ENCODE measurements at regions not wholly inside any gene's neighbourhood (a gene's known extent, or its start where the extent isn't known, plus 50 kb on each side); places are given as distances from the start of the nearest gene placed in this dataset.
A peak's percentile ranks its signal among the peaks of the same experiment; 100 is the strongest.
"Not testable (repeated sequence)": the region's sequence is repeated elsewhere in the genome, so short reads cannot be mapped to it uniquely, and the experiment has no call there.

DNA sequence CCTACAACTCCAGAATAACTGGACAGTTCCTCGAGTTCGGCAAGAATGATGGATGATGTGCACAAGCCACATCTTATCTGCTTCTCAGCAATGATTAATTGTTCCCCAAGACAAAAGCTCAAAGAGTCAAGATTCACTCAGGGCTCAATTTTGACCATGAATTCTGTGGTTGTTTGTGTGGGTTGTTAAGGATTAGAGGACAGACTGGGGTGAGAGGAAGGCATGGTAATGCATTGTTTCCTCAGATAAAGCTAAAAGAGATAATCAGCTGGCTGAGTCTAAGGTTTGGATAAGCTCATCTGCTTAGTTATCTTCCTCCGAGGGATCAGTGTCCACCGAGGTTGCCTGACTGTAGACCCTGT, 161.0 kb downstream of the CPEB2 start:
- DNase-seq (ENCODE audit: low spot score) = no peak

GRCh38 chr4:15164571-15164970, 162.3 kb downstream of the CPEB2 start:
- DNase-seq (ENCODE audit: low spot score) = no peak

DNA sequence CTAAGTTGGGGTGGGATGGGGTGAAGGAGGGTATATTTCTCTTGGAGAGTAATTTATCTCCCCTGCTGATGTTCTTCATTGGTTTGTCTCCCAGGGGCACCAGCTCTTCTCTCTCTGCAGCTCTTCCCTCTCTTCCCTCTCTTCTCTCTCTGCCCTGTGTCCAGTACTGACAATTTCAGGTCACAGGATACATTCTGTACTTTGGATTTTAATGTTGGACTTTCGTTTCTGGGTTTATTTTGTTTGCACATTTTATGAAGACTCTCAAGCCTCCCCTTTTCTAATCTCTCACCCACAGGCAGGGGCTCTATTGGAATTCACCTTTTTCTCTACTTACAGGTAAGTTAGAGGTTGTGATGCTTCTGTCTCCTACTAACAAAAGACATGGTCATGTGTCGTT, 165.5 kb downstream of the CPEB2 start:
- no peak for DNase-seq (ENCODE audit: low spot score)

GRCh38 chr4:15168759-15169158, 166.5 kb downstream of the CPEB2 start:
- DNase-seq (ENCODE audit: low spot score) = no peak

GRCh38 chr4:15171725-15172124, 169.4 kb downstream of the CPEB2 start:
- DNase-seq (ENCODE audit: low spot score) = no peak

DNA sequence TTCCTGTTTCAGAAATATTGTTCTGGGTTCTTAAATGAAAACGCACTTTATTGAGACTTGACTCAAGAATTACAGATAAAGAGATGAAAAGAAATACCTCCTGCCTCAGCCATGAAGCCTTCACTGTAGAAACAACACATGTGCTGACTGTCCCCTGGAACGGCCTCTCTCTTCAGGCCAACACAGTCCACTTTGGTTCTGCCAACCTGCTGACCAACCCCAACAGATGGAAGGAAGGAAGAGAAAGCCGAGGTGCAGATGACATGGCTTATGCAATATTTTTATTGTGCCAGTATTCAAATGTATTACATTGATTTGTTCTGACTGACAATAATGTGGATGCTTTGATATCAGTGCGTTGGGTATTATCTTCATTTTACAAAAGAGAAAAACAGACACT, 171.0 kb downstream of the CPEB2 start:
- DNase-seq (ENCODE audit: low spot score) = no peak

DNA sequence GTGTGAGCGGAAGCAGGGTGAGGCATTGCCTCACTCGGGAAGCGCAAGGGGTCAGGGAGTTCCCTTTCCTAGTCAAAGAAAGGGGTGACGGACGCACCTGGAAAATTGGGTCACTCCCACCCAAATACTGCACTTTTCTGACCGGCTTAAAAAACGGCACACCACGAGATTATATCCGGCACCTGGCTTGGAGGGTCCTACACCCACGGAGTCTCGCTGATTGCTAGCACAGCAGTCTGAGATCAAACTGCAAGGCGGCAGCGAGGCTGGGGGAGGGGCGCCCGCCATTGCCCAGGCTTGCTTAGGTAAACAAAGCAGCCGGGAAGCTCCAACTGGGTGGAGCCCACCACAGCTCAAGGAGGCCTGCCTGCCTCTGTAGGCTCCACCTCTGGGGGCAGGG, 171.9 kb downstream of the CPEB2 start:
- DNase-seq (ENCODE audit: low spot score) = not testable (repeated sequence)

DNA sequence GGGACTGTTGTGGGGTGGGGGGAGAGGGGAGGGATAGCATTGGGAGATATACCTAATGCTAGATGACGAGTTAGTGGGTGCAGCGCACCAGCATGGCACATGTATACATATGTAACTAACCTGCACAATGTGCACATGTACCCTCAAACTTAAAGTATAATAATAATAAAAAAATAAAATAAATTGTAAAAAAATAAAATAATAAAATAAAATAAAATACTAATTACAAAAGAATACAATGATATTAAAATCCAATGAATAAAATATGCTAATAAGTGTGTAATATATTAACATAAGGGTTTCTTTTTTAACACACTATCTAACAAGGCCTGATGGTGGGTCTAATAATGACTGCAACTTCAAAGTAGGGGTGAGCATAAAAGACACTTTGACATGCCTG, 177.6 kb downstream of the CPEB2 start:
- not testable (repeated sequence) for DNase-seq (ENCODE audit: low spot score)

GRCh38 chr4:15182600-15183220, 180.4 kb downstream of the CPEB2 start:
- DNase-seq (ENCODE audit: low spot score) = no peak

DNA sequence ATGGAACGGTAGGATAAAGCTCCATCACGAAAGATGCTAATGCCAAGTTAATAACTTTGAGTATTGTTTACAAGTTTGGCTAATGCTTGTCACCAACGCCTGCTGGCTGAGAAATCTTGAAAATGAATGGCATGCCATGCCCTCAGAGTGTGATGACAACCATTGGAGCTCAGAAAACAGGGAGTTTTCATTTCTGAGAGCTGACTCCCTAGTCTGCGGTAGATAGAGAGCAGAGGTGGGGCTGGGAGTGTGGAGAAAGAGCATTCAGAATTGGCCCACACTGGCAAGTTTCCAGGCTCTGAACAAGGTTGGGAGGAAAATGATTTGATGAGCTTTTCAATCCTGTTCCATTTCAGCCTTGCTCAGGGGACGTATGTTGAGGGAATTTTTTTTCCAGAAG, 183.9 kb downstream of the CPEB2 start:
- DNase-seq (ENCODE audit: low spot score) = no peak

DNA sequence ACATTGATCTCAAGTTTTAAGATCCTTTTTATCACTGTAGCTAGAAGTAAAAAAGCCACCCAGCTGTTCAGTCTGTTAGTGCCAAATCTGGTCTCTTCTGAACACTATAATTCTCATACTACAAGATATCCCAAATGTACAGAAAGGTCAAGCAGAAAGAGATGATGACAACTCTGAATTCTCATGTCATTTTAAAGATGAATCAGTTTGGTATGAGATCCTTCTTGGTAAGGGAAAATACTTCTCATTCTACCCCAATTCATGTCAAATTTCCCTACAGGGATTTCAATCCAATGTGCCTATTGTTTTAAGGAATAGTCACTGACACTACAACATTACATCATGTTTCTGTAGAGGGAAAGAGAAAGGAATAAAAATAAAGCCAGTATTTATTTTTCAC, 184.5 kb downstream of the CPEB2 start:
- no peak for DNase-seq (ENCODE audit: low spot score)

DNA sequence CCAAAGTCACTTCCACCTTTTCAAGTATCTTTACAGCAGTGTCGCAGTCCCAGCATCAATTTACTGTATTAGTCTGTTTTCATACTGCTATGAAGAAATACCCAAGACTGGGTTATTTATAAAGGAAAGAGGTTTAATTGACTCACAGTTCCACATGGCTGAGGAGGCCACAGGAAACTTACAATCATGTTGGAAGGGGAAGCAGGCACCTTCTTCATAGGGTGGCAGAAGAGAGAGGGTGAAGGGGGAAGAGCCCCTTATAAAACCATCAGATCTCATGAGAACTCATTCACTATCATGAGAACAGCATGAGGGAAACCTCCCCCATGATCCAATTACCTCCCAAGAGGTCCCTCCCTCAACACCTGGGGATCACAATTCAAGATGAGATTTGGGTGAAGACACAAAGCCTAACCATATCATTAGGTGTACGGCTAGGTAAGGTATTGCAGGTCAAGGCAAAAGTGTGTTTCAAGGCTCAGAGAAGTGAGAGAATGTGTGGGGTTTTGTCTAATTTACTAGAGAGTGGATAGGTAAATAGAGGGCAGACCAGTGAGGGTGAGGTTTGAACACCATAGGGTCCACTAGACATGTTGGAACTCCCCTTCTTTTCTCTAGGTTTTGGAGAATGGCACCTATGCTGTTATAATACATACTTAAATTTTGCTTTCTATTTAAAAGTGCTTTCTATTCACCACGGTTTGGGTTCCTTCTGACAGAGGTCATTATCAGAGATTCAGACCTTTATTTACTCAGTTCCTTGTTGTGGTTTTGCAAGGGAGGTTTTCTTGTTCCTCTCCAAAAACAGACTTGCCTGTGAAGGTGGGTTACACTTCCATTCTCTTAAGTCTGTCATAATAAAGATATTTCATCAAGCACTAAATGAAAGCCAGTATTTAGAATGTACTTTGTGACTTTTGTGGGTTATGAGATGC, 186.6 kb downstream of the CPEB2 start:
- no peak for DNase-seq (ENCODE audit: low spot score)

GRCh38 chr4:15194520-15194919, 192.2 kb downstream of the CPEB2 start:
- DNase-seq (ENCODE audit: low spot score) = no peak

DNA sequence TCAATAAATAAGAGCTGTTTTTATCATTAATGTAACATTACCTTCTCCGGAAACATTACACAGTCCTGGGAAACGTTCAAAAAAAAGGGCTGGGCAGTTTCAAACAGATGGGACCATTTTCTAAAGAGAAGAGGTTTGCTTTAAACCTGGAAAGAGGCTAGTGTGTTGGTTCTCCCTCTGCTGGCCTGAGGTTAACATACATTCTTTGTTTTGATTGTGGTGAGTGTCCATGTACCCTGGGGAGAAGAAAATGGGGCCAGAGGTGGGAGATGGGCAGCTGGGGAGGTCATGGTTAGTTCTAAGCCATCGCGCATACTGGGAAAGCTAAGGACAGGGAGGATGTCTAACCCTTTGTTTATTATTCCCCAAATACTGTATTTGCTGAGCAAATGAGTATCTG, 194.7 kb downstream of the CPEB2 start:
- peak; percentile 37 for DNase-seq (ENCODE audit: low spot score)

DNA sequence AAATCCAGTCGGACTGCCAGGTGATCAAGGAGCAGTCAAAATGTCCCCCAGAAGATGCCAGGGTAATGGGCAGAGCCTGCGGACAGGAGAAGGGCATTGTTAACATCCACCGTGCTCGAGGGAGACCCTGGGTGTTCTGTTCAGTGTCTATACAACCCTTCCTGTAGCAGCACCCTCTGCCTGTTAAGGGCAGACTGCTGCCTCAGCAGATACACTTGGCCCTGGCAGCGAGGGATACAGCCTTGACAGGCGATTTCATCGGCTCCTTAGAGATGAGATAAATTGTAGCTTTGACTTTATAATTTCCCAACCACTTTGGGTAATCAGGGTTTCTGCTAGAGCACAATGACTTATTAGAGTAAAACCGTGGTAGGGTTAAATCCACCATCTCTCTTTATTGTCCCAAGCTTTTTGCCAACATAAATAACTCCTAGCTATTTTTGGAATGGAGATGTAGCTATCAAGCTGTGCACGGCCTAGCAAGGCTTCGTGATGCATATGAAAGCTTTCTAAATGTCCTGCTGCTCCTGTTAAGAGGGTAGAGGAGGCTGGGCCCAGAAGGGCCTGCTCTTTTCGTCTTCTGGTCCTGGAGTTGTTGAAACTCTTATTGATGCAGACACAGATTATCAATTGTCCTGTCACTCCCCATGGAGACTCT, 195.9 kb downstream of the CPEB2 start:
- no peak for DNase-seq (ENCODE audit: low spot score)

- DNase-seq (ENCODE audit: low spot score) = no peak
Observed at GRCh38 chr4:15201782-15202181, 199.5 kb downstream of the CPEB2 start.

DNA sequence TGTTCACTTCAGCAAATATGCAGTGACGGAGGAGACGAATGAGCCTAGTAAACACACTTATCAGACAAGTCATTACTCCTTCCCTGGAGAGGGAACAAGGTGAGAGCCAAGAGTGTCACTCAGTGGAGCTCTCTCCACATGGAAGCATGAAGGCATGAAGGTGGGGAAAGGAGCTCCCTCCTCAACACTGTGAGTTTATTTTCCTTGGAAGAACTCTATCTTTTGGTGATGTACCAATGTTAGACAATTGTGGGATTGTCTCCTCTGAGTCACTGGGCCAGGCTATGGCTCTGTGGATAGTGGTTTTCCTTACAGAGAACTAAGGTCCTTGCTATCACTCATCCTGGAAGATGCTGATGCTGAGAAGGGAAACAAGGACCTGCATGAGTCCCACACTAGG, 200.2 kb downstream of the CPEB2 start:
- DNase-seq (ENCODE audit: low spot score) = no peak

DNA sequence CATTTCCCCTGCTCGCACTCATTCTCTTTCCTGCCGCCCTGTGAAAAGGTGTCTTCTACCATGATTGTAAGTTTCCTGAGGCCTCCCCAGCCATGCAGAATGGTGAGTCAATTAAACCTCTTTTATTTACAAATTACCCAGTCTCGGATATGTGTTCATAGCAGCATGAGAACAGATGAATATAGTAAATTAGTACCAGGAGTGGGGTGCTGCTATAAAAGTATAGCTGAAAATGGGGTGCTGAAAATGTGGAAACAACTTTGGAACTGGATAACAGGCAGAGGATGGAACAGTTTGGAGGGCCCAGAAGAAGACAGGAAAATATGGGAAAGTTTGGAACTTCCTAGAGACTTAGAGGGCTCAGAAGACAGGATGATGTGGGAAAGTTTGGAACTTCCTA, 204.2 kb downstream of the CPEB2 start:
- DNase-seq (ENCODE audit: low spot score) = not testable (repeated sequence)

- DNase-seq (ENCODE audit: low spot score) = no peak
Observed at GRCh38 chr4:15213302-15213970, 211.2 kb downstream of the CPEB2 start.

- DNase-seq (ENCODE audit: low spot score) = no peak
Observed at GRCh38 chr4:15215109-15215508, 212.7 kb upstream of the C1QTNF7 start.

- DNase-seq (ENCODE audit: low spot score) = no peak
Observed at GRCh38 chr4:15226203-15226602, 201.6 kb upstream of the C1QTNF7 start.

DNA sequence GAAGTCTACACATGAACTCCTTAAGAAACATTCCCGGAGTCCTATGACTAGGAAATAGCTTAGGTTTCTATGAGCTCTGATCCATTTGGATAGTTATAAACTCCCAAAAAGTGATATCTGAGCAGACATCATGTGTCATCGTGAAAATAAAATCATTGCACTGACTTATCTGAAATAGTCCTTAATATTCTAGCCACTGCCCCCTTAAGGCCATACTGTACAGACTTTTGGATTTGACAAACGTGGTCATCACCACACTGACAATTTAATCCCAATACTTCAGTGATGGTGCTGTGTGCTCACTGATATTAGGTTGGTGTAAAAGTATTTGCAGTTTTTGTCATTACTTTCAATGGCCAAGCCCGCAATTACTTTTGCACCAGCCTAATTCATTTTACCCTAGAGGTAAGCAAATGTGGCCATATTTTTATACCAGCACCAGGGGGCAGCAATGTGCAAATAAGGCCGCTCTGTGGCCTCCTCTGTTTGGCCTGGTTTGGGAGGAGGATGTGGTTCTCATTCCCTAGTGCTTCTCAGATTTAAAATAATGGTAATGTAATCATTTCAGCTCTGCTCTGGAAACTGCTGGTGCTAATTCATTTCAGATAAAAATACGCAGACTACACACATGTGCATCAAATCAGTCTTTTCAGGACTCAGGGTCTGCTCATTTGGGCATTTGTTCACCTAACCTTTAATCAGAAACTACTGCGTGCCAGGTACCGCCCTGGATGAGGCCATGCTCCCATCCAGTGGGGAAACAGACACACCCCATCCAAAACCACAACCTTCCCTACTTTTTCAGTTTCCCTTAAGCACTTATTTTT, 196.4 kb upstream of the C1QTNF7 start:
- DNase-seq (ENCODE audit: low spot score) = peak; percentile 80
